ENCODE measurements at regions not wholly inside any gene's neighbourhood (a gene's known extent, or its start where the extent isn't known, plus 50 kb on each side); places are given as distances from the start of the nearest gene placed in this dataset.

DNA sequence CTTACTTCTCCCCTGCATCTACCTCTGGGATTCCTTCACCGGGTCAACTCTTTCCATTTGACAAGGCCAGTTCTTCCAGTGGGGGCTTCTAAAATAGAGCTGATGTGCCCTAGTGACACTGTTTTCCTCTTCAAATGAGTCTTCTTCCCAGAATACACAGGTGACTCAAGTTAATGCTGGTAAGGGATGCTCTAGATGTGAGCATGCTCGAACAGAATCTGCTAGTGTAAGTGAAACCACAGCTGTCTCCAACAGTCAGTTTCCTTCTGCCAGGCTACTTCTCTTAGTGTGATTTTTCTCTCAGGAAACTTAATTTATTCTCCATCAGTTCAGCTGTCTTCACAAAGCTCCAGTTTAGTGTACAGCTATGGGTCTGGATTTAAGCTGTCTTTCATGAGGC is 194.9 kb upstream of the C1orf87 start:
- no peaks in the 10 kb centered on the region for H3K36me3 ChIP-seq (ENCODE audit: control insufficient read depth, insufficient read depth, low read length)
- H4K20me1 ChIP-seq (ENCODE audit: control insufficient read depth, extremely low read depth, insufficient read depth, low read length), result no peaks in the 10 kb centered on the region
- H2AFZ ChIP-seq (ENCODE audit: low read length), result no peak overlapping the region
- H3K9ac ChIP-seq (ENCODE audit: insufficient read depth, low read length), result no peak overlapping the region
- no peak for DNase-seq (ENCODE audit: low read depth in 2 of 2)
- no peak overlapping the region for H3K4me2 ChIP-seq (ENCODE audit: extremely low read depth, insufficient read depth, low read length)
- no peak overlapping the region for H3K27ac ChIP-seq (ENCODE audit: insufficient read depth, low read length)
- peaks cover 2% of the 10 kb centered on the region for H3K4me1 ChIP-seq (ENCODE audit: control insufficient read depth, extremely low read depth, insufficient read depth, low read length)
- TF ChIP-seq, protein P1, sequence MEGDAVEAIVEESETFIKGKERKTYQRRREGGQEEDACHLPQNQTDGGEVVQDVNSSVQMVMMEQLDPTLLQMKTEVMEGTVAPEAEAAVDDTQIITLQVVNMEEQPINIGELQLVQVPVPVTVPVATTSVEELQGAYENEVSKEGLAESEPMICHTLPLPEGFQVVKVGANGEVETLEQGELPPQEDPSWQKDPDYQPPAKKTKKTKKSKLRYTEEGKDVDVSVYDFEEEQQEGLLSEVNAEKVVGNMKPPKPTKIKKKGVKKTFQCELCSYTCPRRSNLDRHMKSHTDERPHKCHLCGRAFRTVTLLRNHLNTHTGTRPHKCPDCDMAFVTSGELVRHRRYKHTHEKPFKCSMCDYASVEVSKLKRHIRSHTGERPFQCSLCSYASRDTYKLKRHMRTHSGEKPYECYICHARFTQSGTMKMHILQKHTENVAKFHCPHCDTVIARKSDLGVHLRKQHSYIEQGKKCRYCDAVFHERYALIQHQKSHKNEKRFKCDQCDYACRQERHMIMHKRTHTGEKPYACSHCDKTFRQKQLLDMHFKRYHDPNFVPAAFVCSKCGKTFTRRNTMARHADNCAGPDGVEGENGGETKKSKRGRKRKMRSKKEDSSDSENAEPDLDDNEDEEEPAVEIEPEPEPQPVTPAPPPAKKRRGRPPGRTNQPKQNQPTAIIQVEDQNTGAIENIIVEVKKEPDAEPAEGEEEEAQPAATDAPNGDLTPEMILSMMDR (conservative IDR thresholded peaks at IDR 0.05 in 1 of 2, IDR thresholded peaks at IDR 0.05 in 1 of 2; ENCODE audit: low read depth in 1 of 2, low read length in 2 of 2), result no peak
- TF ChIP-seq EZH2 (IDR thresholded peaks at IDR 0.05; ENCODE audit: low read length, missing control alignments), result no peak
- no peaks in the 10 kb centered on the region for H3K79me2 ChIP-seq (ENCODE audit: control insufficient read depth, insufficient read depth, low read length)
- no peaks in the 10 kb centered on the region for H3K27me3 ChIP-seq (ENCODE audit: control insufficient read depth, insufficient read depth, low read length)
- no peaks in the 10 kb centered on the region for H3K9me3 ChIP-seq (ENCODE audit: control insufficient read depth, insufficient read depth, low read depth, low read length)
- no peak overlapping the region for H3K4me3 ChIP-seq (replicated peaks in 1 of 4; ENCODE audit: control extremely low read depth in 1 of 4, insufficient read depth in 1 of 4, low read depth in 3 of 4, low read length in 4 of 4)

DNA sequence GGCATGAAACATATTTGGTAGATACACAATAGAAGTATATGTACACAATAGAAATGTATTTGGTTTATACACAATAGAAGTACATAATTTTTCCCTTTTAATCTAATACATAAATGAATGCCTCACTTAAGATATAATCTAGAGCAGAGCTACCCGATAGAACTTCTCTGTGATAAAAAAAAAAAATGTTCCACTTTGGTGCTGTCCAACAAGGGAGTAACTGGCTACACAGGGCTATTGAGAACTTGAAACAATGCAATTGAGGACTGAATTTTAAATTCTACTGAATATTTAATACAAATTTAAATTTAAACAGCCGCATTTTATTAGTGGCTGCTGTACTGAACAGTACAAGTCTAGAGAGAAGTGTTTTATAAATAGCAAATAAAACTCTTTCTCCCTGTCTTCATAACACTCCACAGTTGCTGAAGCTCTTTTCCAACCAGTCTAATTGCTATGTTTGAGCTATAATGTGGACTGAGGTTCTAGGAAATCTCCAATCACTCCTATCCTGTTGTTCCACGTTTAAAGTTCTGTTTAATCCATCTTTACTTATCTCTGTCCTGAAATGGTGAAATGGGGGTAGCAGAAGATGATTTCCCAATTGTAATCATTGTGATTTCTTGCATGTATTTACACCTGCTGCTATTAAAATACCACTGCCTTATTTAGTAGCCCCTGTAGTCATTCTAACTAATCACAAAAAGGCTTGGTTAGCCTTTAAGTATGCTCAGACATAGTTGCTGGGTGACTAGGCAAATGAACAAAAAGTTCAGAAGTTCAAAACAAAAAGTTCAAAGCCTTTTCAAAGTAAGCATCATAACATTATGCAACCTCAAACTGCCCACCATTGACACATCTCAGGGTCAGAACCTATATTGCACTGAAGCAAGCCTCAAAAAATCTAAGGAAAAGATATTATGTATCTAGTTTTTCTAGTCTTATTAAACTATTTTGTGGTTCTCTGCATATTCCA is 192.3 kb upstream of the C1orf87 start:
- H3K4me3 ChIP-seq (replicated peaks in 1 of 4; ENCODE audit: control extremely low read depth in 1 of 4, insufficient read depth in 1 of 4, low read depth in 3 of 4, low read length in 4 of 4), result no peak overlapping the region
- H3K4me2 ChIP-seq (ENCODE audit: extremely low read depth, insufficient read depth, low read length), result peak overlapping the region; percentile 52
- H3K79me2 ChIP-seq (ENCODE audit: control insufficient read depth, insufficient read depth, low read length), result no peaks in the 10 kb centered on the region
- H3K9ac ChIP-seq (ENCODE audit: insufficient read depth, low read length), result no peak overlapping the region
- TF ChIP-seq EZH2 (IDR thresholded peaks at IDR 0.05; ENCODE audit: low read length, missing control alignments), result no peak
- TF ChIP-seq, protein P1 (conservative IDR thresholded peaks at IDR 0.05 in 1 of 2, IDR thresholded peaks at IDR 0.05 in 1 of 2; ENCODE audit: low read depth in 1 of 2, low read length in 2 of 2), result no peak
- peaks cover 2% of the 10 kb centered on the region for H3K4me1 ChIP-seq (ENCODE audit: control insufficient read depth, extremely low read depth, insufficient read depth, low read length)
- no peaks in the 10 kb centered on the region for H3K36me3 ChIP-seq (ENCODE audit: control insufficient read depth, insufficient read depth, low read length)
- H3K27ac ChIP-seq (ENCODE audit: insufficient read depth, low read length), result no peak overlapping the region
- no peak overlapping the region for H2AFZ ChIP-seq (ENCODE audit: low read length)
- no peaks in the 10 kb centered on the region for H3K27me3 ChIP-seq (ENCODE audit: control insufficient read depth, insufficient read depth, low read length)
- no peaks in the 10 kb centered on the region for H4K20me1 ChIP-seq (ENCODE audit: control insufficient read depth, extremely low read depth, insufficient read depth, low read length)
- peak; percentile 82 to 86 for DNase-seq (ENCODE audit: low read depth in 2 of 2)
- no peaks in the 10 kb centered on the region for H3K9me3 ChIP-seq (ENCODE audit: control insufficient read depth, insufficient read depth, low read depth, low read length)

DNA sequence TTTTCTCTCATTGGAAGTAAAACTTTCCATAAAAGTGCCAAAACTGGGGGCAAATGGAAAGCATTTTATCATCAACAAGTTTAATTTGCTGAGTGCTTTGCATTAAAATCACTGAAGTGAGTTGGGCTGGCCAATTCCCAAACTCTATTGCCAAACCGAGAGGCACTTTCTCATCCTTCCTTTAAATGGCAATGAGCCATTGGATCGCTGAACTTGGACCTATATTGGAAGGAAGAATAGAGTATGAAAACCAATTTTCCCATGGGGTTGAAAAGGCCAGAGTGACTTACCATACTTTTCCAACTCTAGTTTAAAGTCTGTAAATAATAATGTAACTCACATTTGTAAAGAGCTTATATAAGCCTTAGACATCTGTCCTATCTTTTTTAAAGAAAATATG is 189.1 kb upstream of the C1orf87 start:
- no peak overlapping the region for H3K4me2 ChIP-seq (ENCODE audit: extremely low read depth, insufficient read depth, low read length)
- peak in 1 of 2 donors; percentile 66 for DNase-seq (ENCODE audit: low read depth in 2 of 2)
- no peak for TF ChIP-seq EZH2 (IDR thresholded peaks at IDR 0.05; ENCODE audit: low read length, missing control alignments)
- TF ChIP-seq, protein P1 (conservative IDR thresholded peaks at IDR 0.05 in 1 of 2, IDR thresholded peaks at IDR 0.05 in 1 of 2; ENCODE audit: low read depth in 1 of 2, low read length in 2 of 2), result no peak
- H3K9me3 ChIP-seq (ENCODE audit: control insufficient read depth, insufficient read depth, low read depth, low read length), result no peaks in the 10 kb centered on the region
- H3K36me3 ChIP-seq (ENCODE audit: control insufficient read depth, insufficient read depth, low read length), result no peaks in the 10 kb centered on the region
- H3K4me3 ChIP-seq (replicated peaks in 1 of 4; ENCODE audit: control extremely low read depth in 1 of 4, insufficient read depth in 1 of 4, low read depth in 3 of 4, low read length in 4 of 4), result no peak overlapping the region
- H3K4me1 ChIP-seq (ENCODE audit: control insufficient read depth, extremely low read depth, insufficient read depth, low read length), result peaks cover 2% of the 10 kb centered on the region
- no peaks in the 10 kb centered on the region for H4K20me1 ChIP-seq (ENCODE audit: control insufficient read depth, extremely low read depth, insufficient read depth, low read length)
- H3K27ac ChIP-seq (ENCODE audit: insufficient read depth, low read length), result no peak overlapping the region
- no peak overlapping the region for H2AFZ ChIP-seq (ENCODE audit: low read length)
- no peaks in the 10 kb centered on the region for H3K27me3 ChIP-seq (ENCODE audit: control insufficient read depth, insufficient read depth, low read length)
- no peaks in the 10 kb centered on the region for H3K79me2 ChIP-seq (ENCODE audit: control insufficient read depth, insufficient read depth, low read length)
- H3K9ac ChIP-seq (ENCODE audit: insufficient read depth, low read length), result no peak overlapping the region

All from fibroblast of lung (primary cell).